ENCODE measurements at regions not wholly inside any gene's neighbourhood (a gene's known extent, or its start where the extent isn't known, plus 50 kb on each side); places are given as distances from the start of the nearest gene placed in this dataset.

GRCh38 chr18:55869556-55870501, 281.8 kb upstream of the TCF4 start:
- H3K4me1 ChIP-seq (ENCODE audit: insufficient read depth, poor library complexity, severe bottlenecking): no peaks in the 10 kb centered on the region
- no peaks in the 10 kb centered on the region for H3K27me3 ChIP-seq (ENCODE audit: insufficient read depth, poor library complexity, severe bottlenecking)
- no peak for ATAC-seq (ENCODE audit: low read depth)
- no peaks in the 10 kb centered on the region for H3K36me3 ChIP-seq (ENCODE audit: low read depth)
- H3K4me3 ChIP-seq (ENCODE audit: severe bottlenecking): no peak overlapping the region
- TF ChIP-seq, protein P1, sequence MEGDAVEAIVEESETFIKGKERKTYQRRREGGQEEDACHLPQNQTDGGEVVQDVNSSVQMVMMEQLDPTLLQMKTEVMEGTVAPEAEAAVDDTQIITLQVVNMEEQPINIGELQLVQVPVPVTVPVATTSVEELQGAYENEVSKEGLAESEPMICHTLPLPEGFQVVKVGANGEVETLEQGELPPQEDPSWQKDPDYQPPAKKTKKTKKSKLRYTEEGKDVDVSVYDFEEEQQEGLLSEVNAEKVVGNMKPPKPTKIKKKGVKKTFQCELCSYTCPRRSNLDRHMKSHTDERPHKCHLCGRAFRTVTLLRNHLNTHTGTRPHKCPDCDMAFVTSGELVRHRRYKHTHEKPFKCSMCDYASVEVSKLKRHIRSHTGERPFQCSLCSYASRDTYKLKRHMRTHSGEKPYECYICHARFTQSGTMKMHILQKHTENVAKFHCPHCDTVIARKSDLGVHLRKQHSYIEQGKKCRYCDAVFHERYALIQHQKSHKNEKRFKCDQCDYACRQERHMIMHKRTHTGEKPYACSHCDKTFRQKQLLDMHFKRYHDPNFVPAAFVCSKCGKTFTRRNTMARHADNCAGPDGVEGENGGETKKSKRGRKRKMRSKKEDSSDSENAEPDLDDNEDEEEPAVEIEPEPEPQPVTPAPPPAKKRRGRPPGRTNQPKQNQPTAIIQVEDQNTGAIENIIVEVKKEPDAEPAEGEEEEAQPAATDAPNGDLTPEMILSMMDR (IDR thresholded peaks at IDR 0.05; ENCODE audit: poor library complexity, severe bottlenecking): no peak
- no peaks in the 10 kb centered on the region for H3K9me3 ChIP-seq (ENCODE audit: severe bottlenecking)
- DNase-seq (ENCODE audit: low spot score): no peak
- no peak overlapping the region for H3K27ac ChIP-seq (ENCODE audit: poor library complexity, severe bottlenecking)

- no peaks in the 10 kb centered on the region for H3K27me3 ChIP-seq (ENCODE audit: insufficient read depth, poor library complexity, severe bottlenecking)
- no peaks in the 10 kb centered on the region for H3K9me3 ChIP-seq (ENCODE audit: severe bottlenecking)
- DNase-seq (ENCODE audit: low spot score) (no peak), ATAC-seq (ENCODE audit: low read depth) (peak; percentile 77)
- H3K36me3 ChIP-seq (ENCODE audit: low read depth): no peaks in the 10 kb centered on the region
- H3K27ac ChIP-seq (ENCODE audit: poor library complexity, severe bottlenecking): no peak overlapping the region
- no peak overlapping the region for H3K4me3 ChIP-seq (ENCODE audit: severe bottlenecking)
- H3K4me1 ChIP-seq (ENCODE audit: insufficient read depth, poor library complexity, severe bottlenecking): no peaks in the 10 kb centered on the region
- TF ChIP-seq, protein P1 (IDR thresholded peaks at IDR 0.05; ENCODE audit: poor library complexity, severe bottlenecking): no peak
Measured at GRCh38 chr18:55868909-55869308, 280.9 kb upstream of the TCF4 start.

- H3K4me3 ChIP-seq (ENCODE audit: severe bottlenecking): no peak overlapping the region
- H3K27ac ChIP-seq (ENCODE audit: poor library complexity, severe bottlenecking): no peak overlapping the region
- H3K4me1 ChIP-seq (ENCODE audit: insufficient read depth, poor library complexity, severe bottlenecking): no peaks in the 10 kb centered on the region
- H3K27me3 ChIP-seq (ENCODE audit: insufficient read depth, poor library complexity, severe bottlenecking): no peaks in the 10 kb centered on the region
- TF ChIP-seq, protein P1 (IDR thresholded peaks at IDR 0.05; ENCODE audit: poor library complexity, severe bottlenecking): no peak
- H3K9me3 ChIP-seq (ENCODE audit: severe bottlenecking): no peaks in the 10 kb centered on the region
- DNase-seq (ENCODE audit: low spot score) (no peak), ATAC-seq (ENCODE audit: low read depth) (no peak)
- H3K36me3 ChIP-seq (ENCODE audit: low read depth): no peaks in the 10 kb centered on the region
Measured at GRCh38 chr18:55866886-55867285, 278.9 kb upstream of the TCF4 start.

DNA sequence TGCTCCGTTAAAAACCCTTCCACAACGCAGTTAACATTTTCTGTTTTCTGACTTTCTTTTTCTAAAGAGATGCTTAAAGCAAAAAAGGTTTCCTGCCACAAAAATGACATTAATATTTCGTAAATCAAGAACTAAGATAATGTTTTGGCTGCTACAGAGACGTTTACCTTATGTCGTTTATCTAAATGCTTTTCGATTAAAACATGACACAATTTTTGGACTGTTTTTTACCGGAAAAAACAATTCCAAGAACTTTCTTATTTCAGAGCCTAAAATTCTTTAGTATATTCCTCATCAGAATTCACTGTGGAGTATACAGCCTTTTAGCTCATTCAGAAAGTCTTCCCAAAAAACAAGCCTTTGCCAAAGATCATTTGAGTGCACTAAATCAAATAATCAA, 278.0 kb upstream of the TCF4 start:
- Histone ChIP-seq H3K4me1 (ENCODE audit: insufficient read depth, poor library complexity, severe bottlenecking) (no peaks in the 10 kb centered on the region), H3K36me3 (ENCODE audit: low read depth) (no peaks in the 10 kb centered on the region), H3K4me3 (ENCODE audit: severe bottlenecking) (no peak overlapping the region), H3K27me3 (ENCODE audit: insufficient read depth, poor library complexity, severe bottlenecking) (no peaks in the 10 kb centered on the region), H3K9me3 (ENCODE audit: severe bottlenecking) (no peaks in the 10 kb centered on the region), H3K27ac (ENCODE audit: poor library complexity, severe bottlenecking) (no peak overlapping the region)
- TF ChIP-seq, protein P1 (IDR thresholded peaks at IDR 0.05; ENCODE audit: poor library complexity, severe bottlenecking): no peak
- DNase-seq (ENCODE audit: low spot score) (no peak), ATAC-seq (ENCODE audit: low read depth) (no peak)

DNA sequence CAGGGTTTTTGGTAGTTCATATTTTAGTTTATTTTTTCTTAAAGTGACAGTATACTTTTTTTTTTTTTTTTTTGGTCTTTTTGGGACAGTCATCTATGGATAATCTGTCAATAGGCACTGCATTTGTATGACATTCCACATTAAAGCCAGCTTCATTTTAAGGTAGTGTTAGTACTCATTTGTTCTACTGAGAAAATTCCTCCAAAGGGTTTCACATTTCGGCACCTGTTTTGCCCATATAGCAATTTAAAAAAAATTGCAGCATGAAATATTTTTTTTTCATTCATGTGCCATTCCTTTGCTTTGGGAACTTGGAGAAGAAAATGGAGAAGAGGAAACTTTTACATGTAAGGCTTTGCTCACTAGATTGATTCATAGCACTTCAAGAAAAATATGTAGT, 276.3 kb upstream of the TCF4 start:
- TF ChIP-seq, protein P1 (IDR thresholded peaks at IDR 0.05; ENCODE audit: poor library complexity, severe bottlenecking): no peak
- Histone ChIP-seq H3K27ac (ENCODE audit: poor library complexity, severe bottlenecking) (no peak overlapping the region), H3K4me3 (ENCODE audit: severe bottlenecking) (no peak overlapping the region), H3K9me3 (ENCODE audit: severe bottlenecking) (no peaks in the 10 kb centered on the region), H3K4me1 (ENCODE audit: insufficient read depth, poor library complexity, severe bottlenecking) (no peaks in the 10 kb centered on the region), H3K27me3 (ENCODE audit: insufficient read depth, poor library complexity, severe bottlenecking) (no peaks in the 10 kb centered on the region), H3K36me3 (ENCODE audit: low read depth) (no peaks in the 10 kb centered on the region)
- DNase-seq (ENCODE audit: low spot score): no peak
- ATAC-seq (ENCODE audit: low read depth): no peak
